SK-N-SH (cell line): ENCODE measurements at regions not wholly inside any gene's neighbourhood (a gene's known extent, or its start where the extent isn't known, plus 50 kb on each side); places are given as distances from the start of the nearest gene placed in this dataset.

Source experiments
- CTCF ChIA-PET: fragments of 300-600, 350-600 bp; formaldehyde crosslinking; extraction: SDS; loops from one replicate; lab custom pipeline; 2021; lab: Yijun Ruan, JAX
- POLR2A ChIA-PET: fragments of 350-600 bp; sonication (Branson Sonifier 250); formaldehyde crosslinking; extraction: SDS; loops from one replicate; lab custom pipeline; 2020; ENCODE audit warnings: antibody characterized with exemption, inconsistent platforms; lab: Yijun Ruan, JAX
- DNase-seq: peaks from one replicate; pipeline ENCODE4 v3.0.0; 2012
- H2AFZ ChIP-seq: fragments of 200-600 bp; sonication (generic); 2 replicates; pipeline ENCODE4 v1.8.1; 2016; ENCODE audit warnings: antibody characterized with exemption, mild to moderate bottlenecking, low read depth
- H3F3A ChIP-seq: fragments of 200-600 bp; sonication (generic); replicated peaks from 2 replicates; pipeline ENCODE3; 2016; ENCODE audit warnings: antibody characterized with exemption, mild to moderate bottlenecking; ENCODE audit not compliant: insufficient read depth
- H3K27ac ChIP-seq, 2 experiments: fragments of 200-500 bp in 1 of 2; fragments of 200-600 bp in 1 of 2; sonication (Bioruptor generic) in 1 of 2; sonication (generic), shearing (Covaris generic) in 1 of 2; 2 replicates each; pipeline versions ENCODE4 v1.5.1 to v1.6.1; 2014 to 2016; ENCODE audit warnings: low read depth in 2 of 2, inconsistent platforms in 1 of 2, low read length in 1 of 2, mild to moderate bottlenecking in 1 of 2, mixed read lengths in 1 of 2
- H3K27me3 ChIP-seq: fragments of 200-600 bp; sonication (generic), shearing (Covaris generic); 2 replicates; pipeline ENCODE4 v1.6.1; 2016; ENCODE audit warnings: mixed run types; ENCODE audit not compliant: insufficient read depth
- H3K36me3 ChIP-seq, 2 experiments: fragments of 200-500 bp in 1 of 2; fragments of 200-600 bp in 1 of 2; sonication (Bioruptor generic) in 1 of 2; sonication (generic) in 1 of 2; replicated peaks in 1 of 2; 2 replicates each; pipeline versions ENCODE3 to v1.5.1; 2014 to 2016; ENCODE audit warnings: low read length in 1 of 2, mild to moderate bottlenecking in 1 of 2; ENCODE audit not compliant: insufficient read depth in 2 of 2, control insufficient read depth in 1 of 2
- H3K4me1 ChIP-seq, 2 experiments: fragments of 200-500 bp in 1 of 2; fragments of 200-600 bp in 1 of 2; sonication (Bioruptor generic) in 1 of 2; sonication (generic), shearing (Covaris generic) in 1 of 2; 2 replicates each; pipeline versions ENCODE4 v1.5.1 to v1.6.1; 2014 to 2016; ENCODE audit warnings: low read depth in 1 of 2, low read length in 1 of 2, mixed run types in 1 of 2; ENCODE audit not compliant: insufficient read depth in 2 of 2, control insufficient read depth in 1 of 2
- H3K4me2 ChIP-seq: fragments of 200-600 bp; sonication (generic), shearing (Covaris generic); 2 replicates; pipeline ENCODE4 v1.6.1; 2017; ENCODE audit warnings: mixed run types
- H3K4me3 ChIP-seq, 2 experiments: fragments of 200-500 bp in 1 of 2; fragments of 200-600 bp in 1 of 2; sonication (Bioruptor generic) in 1 of 2; sonication (generic), shearing (Covaris generic) in 1 of 2; 2 replicates each; pipeline versions ENCODE4 v1.5.1 to v1.8.1; 2014 to 2016; ENCODE audit warnings: low read depth in 2 of 2, inconsistent platforms in 1 of 2, low read length in 1 of 2, mild to moderate bottlenecking in 1 of 2, mixed read lengths in 1 of 2, moderate library complexity in 1 of 2
- H3K79me2 ChIP-seq: fragments of 200-600 bp; sonication (generic); 2 replicates; pipeline ENCODE4 v1.8.1; 2017; ENCODE audit warnings: mild to moderate bottlenecking; ENCODE audit not compliant: insufficient read depth
- H3K9ac ChIP-seq: fragments of 200-600 bp; sonication (generic); 2 replicates; pipeline ENCODE4 v1.6.1; 2017; ENCODE audit warnings: mixed run types
- H3K9me2 ChIP-seq: fragments of 200-600 bp; sonication (generic); 2 replicates; pipeline ENCODE4 v1.6.1; 2017; ENCODE audit warnings: mixed run types
- H3K9me3 ChIP-seq: fragments of 200-600 bp; sonication (generic); 2 replicates; pipeline ENCODE4 v1.6.1; 2017; ENCODE audit warnings: mixed run types, mild to moderate bottlenecking, moderate library complexity
- H4K20me1 ChIP-seq: fragments of 200-600 bp; sonication (generic); 2 replicates; pipeline ENCODE4 v1.6.1; 2017; ENCODE audit warnings: mild to moderate bottlenecking, mixed run types; ENCODE audit not compliant: insufficient read depth
- EP300 ChIP-seq, 2 experiments: IDR thresholded peaks; 2 replicates each; pipeline versions ENCODE4 v1.4.0 to v1.6.1; 2012; ENCODE audit warnings: borderline replicate concordance in 1 of 2, low read depth in 1 of 2, low read length in 1 of 2
- EZH2phosphoT487 ChIP-seq: fragments of 200-600 bp; sonication (generic); IDR thresholded peaks from 2 replicates; pipeline ENCODE4 v1.6.1; 2017; ENCODE audit warnings: low read depth, mixed run types, mild to moderate bottlenecking, antibody characterized with exemption, moderate library complexity, borderline replicate concordance
- FOXJ3 ChIP-seq: sonication (generic); formaldehyde crosslinking; IDR thresholded peaks from 2 replicates; pipeline ENCODE4 v1.5.1; 2020; ENCODE audit warnings: mild to moderate bottlenecking, missing genetic modification reagents
- FOXM1 ChIP-seq: IDR thresholded peaks from 2 replicates; pipeline ENCODE4 v1.4.0; 2012; ENCODE audit warnings: low read depth, mild to moderate bottlenecking
- GABPA ChIP-seq: IDR thresholded peaks from 2 replicates; pipeline ENCODE4 v1.4.0; 2012; ENCODE audit warnings: low read depth, mild to moderate bottlenecking
- IRF3 ChIP-seq: fragments of 150-350 bp; IDR thresholded peaks from 2 replicates; pipeline ENCODE4 v1.6.1; 2016; ENCODE audit warnings: mild to moderate bottlenecking, low read depth, low read length
- NRF1 ChIP-seq: IDR thresholded peaks from 2 replicates; pipeline ENCODE4 v1.6.1; 2012; ENCODE audit warnings: low read depth, mild to moderate bottlenecking, low read length
- POLR2AphosphoS5 ChIP-seq: IDR thresholded peaks from 2 replicates; pipeline ENCODE4 v1.6.1; 2012; ENCODE audit warnings: low read depth, low read length
- RAD21 ChIP-seq: IDR thresholded peaks from 2 replicates; pipeline ENCODE4 v1.6.1; 2012; ENCODE audit warnings: mild to moderate bottlenecking, low read length
- SIN3A ChIP-seq: IDR thresholded peaks from 2 replicates; pipeline ENCODE4 v1.6.1; 2012; ENCODE audit warnings: low read depth, mild to moderate bottlenecking, low read length, moderate library complexity, borderline replicate concordance
- SMC3 ChIP-seq: IDR thresholded peaks from 2 replicates; pipeline ENCODE4 v1.6.1; 2012; ENCODE audit warnings: low read depth, low read length, improper control_type of control experiment
- TAF1 ChIP-seq: IDR thresholded peaks from 2 replicates; pipeline ENCODE4 v1.6.1; 2012; ENCODE audit warnings: low read depth, mild to moderate bottlenecking, low read length, moderate library complexity, borderline replicate concordance
- TEAD4 ChIP-seq: IDR thresholded peaks from 2 replicates; pipeline ENCODE4 v1.4.0; 2012; ENCODE audit warnings: mild to moderate bottlenecking, borderline replicate concordance; ENCODE audit not compliant: insufficient read depth
- YY1 ChIP-seq: IDR thresholded peaks from 2 replicates; pipeline ENCODE4 v1.4.0; 2012; ENCODE audit warnings: low read depth, mild to moderate bottlenecking
- WGBS: methylation state at CpG from one replicate; pipeline ENCODE4 v1.1.6; 2017; ENCODE audit warnings: low lambda C conversion rate; 5-methylcytosine and 5-hydroxymethylcytosine counted together
- TF ChIP-seq, protein P1 (sequence below): fragments of 150-350 bp; IDR thresholded peaks from 2 replicates; pipeline ENCODE4 v1.6.1; 2017; ENCODE audit warnings: antibody characterized with exemption, low read length, low read depth, borderline replicate concordance
- TF ChIP-seq, protein P2 (sequence below): fragments of 200-600 bp; sonication (generic); IDR thresholded peaks from 2 replicates; pipeline ENCODE4 v1.6.1; 2017; ENCODE audit warnings: antibody characterized with exemption, mild to moderate bottlenecking, moderate library complexity

DNA sequence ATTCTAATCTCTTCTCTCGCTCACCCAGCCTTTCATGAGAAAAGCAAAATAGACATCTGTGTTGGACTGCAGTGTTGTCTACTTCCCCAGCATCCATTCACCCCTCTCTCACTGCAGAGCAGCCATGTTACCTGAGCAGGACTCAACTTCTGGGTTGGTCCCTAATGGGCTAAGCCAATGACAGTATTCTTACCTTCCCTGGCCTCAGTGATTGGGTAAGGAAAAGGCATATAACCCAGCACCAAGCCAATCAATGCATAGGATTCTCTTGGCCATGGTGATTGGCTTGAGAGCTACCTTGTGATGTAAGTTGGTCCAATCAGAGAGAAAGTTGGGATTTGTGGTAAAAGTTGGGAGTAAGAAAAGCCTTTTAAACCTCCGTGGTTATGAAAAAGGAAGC is 99.8 kb upstream of the NECTIN1 start:
- no peak overlapping the region for H3K4me2 ChIP-seq

GRCh38 chr11:119828006-119828405 is 99.0 kb upstream of the NECTIN1 start:
- H3K79me2 ChIP-seq, result no peaks in the 10 kb centered on the region
- WGBS, result 40% methylated on average over 9 of the region's 9 CpGs
- no peak overlapping the region for H3K4me2 ChIP-seq
- no peak overlapping the region for H3K4me3 ChIP-seq
- H4K20me1 ChIP-seq, result no peaks in the 10 kb centered on the region
- no peak for DNase-seq
- peaks cover 0 to 35% of the 10 kb centered on the region in 2 experiments; a peak in 1 of 4 replicates for H3K4me1 ChIP-seq
- H3F3A ChIP-seq, result no peaks in the 10 kb centered on the region
- no peaks in the 10 kb centered on the region for H3K36me3 ChIP-seq
- H3K9ac ChIP-seq, result no peak overlapping the region
- no peak overlapping the region; a peak in 1 of 4 replicates for H3K27ac ChIP-seq
- ChIA-PET POLR2A (no interaction called here), CTCF (interaction anchor here (1.1 to 1.4 kb wide), 3 partner anchors 11 to 280 kb away, joined by 3 read pairs; no protein-coding TSS in a partner anchor)
- no peaks in the 10 kb centered on the region; the same call in 1 of the 2 replicates for H3K27me3 ChIP-seq
- TF ChIP-seq RAD21, result no peak
- TF ChIP-seq GABPA, result no peak
- no peak for TF ChIP-seq YY1
- TF ChIP-seq, protein P1, sequence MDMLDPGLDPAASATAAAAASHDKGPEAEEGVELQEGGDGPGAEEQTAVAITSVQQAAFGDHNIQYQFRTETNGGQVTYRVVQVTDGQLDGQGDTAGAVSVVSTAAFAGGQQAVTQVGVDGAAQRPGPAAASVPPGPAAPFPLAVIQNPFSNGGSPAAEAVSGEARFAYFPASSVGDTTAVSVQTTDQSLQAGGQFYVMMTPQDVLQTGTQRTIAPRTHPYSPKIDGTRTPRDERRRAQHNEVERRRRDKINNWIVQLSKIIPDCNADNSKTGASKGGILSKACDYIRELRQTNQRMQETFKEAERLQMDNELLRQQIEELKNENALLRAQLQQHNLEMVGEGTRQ, result no peak
- TF ChIP-seq FOXM1, result no peak
- no peak for TF ChIP-seq SIN3A
- no peak for TF ChIP-seq TAF1
- TF ChIP-seq IRF3, result no peak
- TF ChIP-seq, protein P2, sequence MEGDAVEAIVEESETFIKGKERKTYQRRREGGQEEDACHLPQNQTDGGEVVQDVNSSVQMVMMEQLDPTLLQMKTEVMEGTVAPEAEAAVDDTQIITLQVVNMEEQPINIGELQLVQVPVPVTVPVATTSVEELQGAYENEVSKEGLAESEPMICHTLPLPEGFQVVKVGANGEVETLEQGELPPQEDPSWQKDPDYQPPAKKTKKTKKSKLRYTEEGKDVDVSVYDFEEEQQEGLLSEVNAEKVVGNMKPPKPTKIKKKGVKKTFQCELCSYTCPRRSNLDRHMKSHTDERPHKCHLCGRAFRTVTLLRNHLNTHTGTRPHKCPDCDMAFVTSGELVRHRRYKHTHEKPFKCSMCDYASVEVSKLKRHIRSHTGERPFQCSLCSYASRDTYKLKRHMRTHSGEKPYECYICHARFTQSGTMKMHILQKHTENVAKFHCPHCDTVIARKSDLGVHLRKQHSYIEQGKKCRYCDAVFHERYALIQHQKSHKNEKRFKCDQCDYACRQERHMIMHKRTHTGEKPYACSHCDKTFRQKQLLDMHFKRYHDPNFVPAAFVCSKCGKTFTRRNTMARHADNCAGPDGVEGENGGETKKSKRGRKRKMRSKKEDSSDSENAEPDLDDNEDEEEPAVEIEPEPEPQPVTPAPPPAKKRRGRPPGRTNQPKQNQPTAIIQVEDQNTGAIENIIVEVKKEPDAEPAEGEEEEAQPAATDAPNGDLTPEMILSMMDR, result no peak
- no peak overlapping the region for H2AFZ ChIP-seq
- H3K9me2 ChIP-seq, result no peaks in the 10 kb centered on the region
- no peaks in the 10 kb centered on the region for H3K9me3 ChIP-seq

More for the DNA sequence above, 99.8 kb upstream of the NECTIN1 start:
- CTCF ChIA-PET, result interaction anchor here (0.6 to 1.2 kb wide), 2 partner anchors 160 to 279 kb away, joined by 3 read pairs; no protein-coding TSS in a partner anchor
- H4K20me1 ChIP-seq, result no peaks in the 10 kb centered on the region
- H3K27me3 ChIP-seq, result no peaks in the 10 kb centered on the region; the same call in 1 of the 2 replicates
- H3K4me3 ChIP-seq, result no peak overlapping the region
- no peaks in the 10 kb centered on the region for H3F3A ChIP-seq
- no peaks in the 10 kb centered on the region for H3K79me2 ChIP-seq
- no peak for TF ChIP-seq NRF1
- TF ChIP-seq RAD21, result no peak
- no peak for TF ChIP-seq YY1
- TF ChIP-seq FOXM1, result no peak
- no peak for TF ChIP-seq SMC3
- TF ChIP-seq TEAD4, result no peak
- no peak for TF ChIP-seq SIN3A
- no peak for TF ChIP-seq IRF3
- TF ChIP-seq EZH2phosphoT487, result no peak
- TF ChIP-seq, protein P2, result no peak
- no peak for TF ChIP-seq EP300 (IDR thresholded peaks at IDR 0.05; ENCODE audit: borderline replicate concordance in 1 of 2, low read depth in 1 of 2, low read length in 1 of 2)
- TF ChIP-seq FOXJ3 (CRISPR knock-in tag), result no peak
- no peak for TF ChIP-seq POLR2AphosphoS5
- H3K36me3 ChIP-seq, result no peaks in the 10 kb centered on the region
- POLR2A ChIA-PET, result interaction anchor here (1.2 kb wide), 1 partner anchor 49 kb away, joined by 6 read pairs; no protein-coding TSS in a partner anchor
- no peak overlapping the region for H2AFZ ChIP-seq
- no peaks in the 10 kb centered on the region for H3K9me3 ChIP-seq
- H3K4me1 ChIP-seq, result peaks cover 0 to 43% of the 10 kb centered on the region in 2 experiments; a peak in 1 of 4 replicates
- WGBS, result 35% methylated on average over 2 of the region's 2 CpGs
- peak overlapping the region in 1 of 2 experiments; percentile 39; a peak in 1 of 4 replicates for H3K27ac ChIP-seq
- no peak overlapping the region for H3K9ac ChIP-seq
- H3K9me2 ChIP-seq, result no peaks in the 10 kb centered on the region
- DNase-seq, result no peak
